WTC11 (cell line): ENCODE measurements at regions not wholly inside any gene's neighbourhood (a gene's known extent, or its start where the extent isn't known, plus 50 kb on each side); places are given as distances from the start of the nearest gene placed in this dataset.

ENCODE experiments used
- CBFB ChIP-seq: sonication (generic); formaldehyde crosslinking; IDR thresholded peaks from 2 replicates; pipeline ENCODE4 v1.8.1; 2022; ENCODE audit warnings: mild to moderate bottlenecking, low read depth, missing genetic modification reagents
- E2F4 ChIP-seq: sonication (generic); formaldehyde crosslinking; IDR thresholded peaks from 2 replicates; pipeline ENCODE4 v1.8.1; 2022; ENCODE audit warnings: low read depth, mild to moderate bottlenecking, moderate library complexity, missing genetic modification reagents, borderline replicate concordance
- IRF2 ChIP-seq: sonication (generic); formaldehyde crosslinking; IDR thresholded peaks from 2 replicates; pipeline ENCODE4 v1.8.0; 2022; ENCODE audit warnings: low read depth, missing genetic modification reagents, borderline replicate concordance
- JUN ChIP-seq: sonication (generic); formaldehyde crosslinking; IDR thresholded peaks from 2 replicates; pipeline ENCODE4 v1.8.0; 2023; ENCODE audit warnings: mild to moderate bottlenecking, missing genetic modification reagents
- NFYB ChIP-seq: sonication (generic); formaldehyde crosslinking; conservative IDR thresholded peaks from 2 replicates; pipeline ENCODE4 v1.8.0; 2022; ENCODE audit warnings: low read depth, missing genetic modification reagents
- RORB ChIP-seq: fragments of 250-450 bp; sonication (Bioruptor Pico); IDR thresholded peaks from 2 replicates; pipeline ENCODE4 v1.9.0; 2021; ENCODE audit warnings: mild to moderate bottlenecking
- USF2 ChIP-seq: sonication (generic); formaldehyde crosslinking; IDR thresholded peaks from 2 replicates; pipeline ENCODE4 v1.8.1; 2023; ENCODE audit warnings: mild to moderate bottlenecking, missing genetic modification reagents, moderate library complexity
- ZNF138 ChIP-seq: sonication (generic); formaldehyde crosslinking; conservative IDR thresholded peaks from 2 replicates; pipeline ENCODE4 v1.8.1; 2022; ENCODE audit warnings: mild to moderate bottlenecking, moderate library complexity, missing genetic modification reagents
- ZNF263 ChIP-seq: sonication (generic); formaldehyde crosslinking; IDR thresholded peaks from 2 replicates; pipeline ENCODE4 v1.8.1; 2022; ENCODE audit warnings: low read depth, mild to moderate bottlenecking, moderate library complexity, missing genetic modification reagents
- TF ChIP-seq, protein P1 (sequence below): fragments of 200-600 bp; IDR thresholded peaks from 2 replicates; pipeline ENCODE4 v1.8.0; 2022; ENCODE audit warnings: antibody characterized with exemption
- TF ChIP-seq, protein P2 (sequence below): sonication (generic); formaldehyde crosslinking; IDR thresholded peaks from 2 replicates; pipeline ENCODE4 v1.8.1; 2023; ENCODE audit warnings: mild to moderate bottlenecking, missing genetic modification reagents, borderline replicate concordance
- TF ChIP-seq, protein P3 (sequence below): sonication (generic); formaldehyde crosslinking; IDR thresholded peaks from 2 replicates; pipeline ENCODE4 v1.8.1; 2022; ENCODE audit warnings: mild to moderate bottlenecking, missing genetic modification reagents, moderate library complexity, borderline replicate concordance

DNA sequence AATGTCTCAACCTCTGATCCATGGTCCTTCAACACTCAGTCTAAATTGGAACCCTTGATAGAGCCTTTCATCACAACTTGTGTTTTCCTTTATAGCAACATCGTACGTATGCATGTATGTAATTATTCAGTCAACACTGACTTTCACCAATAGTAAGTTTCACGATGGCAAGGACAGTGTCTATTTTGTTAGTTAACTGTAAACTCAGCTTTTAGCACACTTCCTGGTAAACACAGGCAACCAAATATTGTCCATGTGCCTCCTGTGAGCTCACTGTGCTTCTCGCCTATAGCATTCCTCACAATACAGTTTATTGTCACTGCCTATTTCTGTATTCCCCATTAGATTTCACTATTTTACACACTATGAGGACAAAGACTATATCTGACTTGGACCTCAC is 323.1 kb downstream of the DEPDC1B start:
- TF ChIP-seq, protein P1, sequence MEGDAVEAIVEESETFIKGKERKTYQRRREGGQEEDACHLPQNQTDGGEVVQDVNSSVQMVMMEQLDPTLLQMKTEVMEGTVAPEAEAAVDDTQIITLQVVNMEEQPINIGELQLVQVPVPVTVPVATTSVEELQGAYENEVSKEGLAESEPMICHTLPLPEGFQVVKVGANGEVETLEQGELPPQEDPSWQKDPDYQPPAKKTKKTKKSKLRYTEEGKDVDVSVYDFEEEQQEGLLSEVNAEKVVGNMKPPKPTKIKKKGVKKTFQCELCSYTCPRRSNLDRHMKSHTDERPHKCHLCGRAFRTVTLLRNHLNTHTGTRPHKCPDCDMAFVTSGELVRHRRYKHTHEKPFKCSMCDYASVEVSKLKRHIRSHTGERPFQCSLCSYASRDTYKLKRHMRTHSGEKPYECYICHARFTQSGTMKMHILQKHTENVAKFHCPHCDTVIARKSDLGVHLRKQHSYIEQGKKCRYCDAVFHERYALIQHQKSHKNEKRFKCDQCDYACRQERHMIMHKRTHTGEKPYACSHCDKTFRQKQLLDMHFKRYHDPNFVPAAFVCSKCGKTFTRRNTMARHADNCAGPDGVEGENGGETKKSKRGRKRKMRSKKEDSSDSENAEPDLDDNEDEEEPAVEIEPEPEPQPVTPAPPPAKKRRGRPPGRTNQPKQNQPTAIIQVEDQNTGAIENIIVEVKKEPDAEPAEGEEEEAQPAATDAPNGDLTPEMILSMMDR: no peak
- TF ChIP-seq, protein P2, sequence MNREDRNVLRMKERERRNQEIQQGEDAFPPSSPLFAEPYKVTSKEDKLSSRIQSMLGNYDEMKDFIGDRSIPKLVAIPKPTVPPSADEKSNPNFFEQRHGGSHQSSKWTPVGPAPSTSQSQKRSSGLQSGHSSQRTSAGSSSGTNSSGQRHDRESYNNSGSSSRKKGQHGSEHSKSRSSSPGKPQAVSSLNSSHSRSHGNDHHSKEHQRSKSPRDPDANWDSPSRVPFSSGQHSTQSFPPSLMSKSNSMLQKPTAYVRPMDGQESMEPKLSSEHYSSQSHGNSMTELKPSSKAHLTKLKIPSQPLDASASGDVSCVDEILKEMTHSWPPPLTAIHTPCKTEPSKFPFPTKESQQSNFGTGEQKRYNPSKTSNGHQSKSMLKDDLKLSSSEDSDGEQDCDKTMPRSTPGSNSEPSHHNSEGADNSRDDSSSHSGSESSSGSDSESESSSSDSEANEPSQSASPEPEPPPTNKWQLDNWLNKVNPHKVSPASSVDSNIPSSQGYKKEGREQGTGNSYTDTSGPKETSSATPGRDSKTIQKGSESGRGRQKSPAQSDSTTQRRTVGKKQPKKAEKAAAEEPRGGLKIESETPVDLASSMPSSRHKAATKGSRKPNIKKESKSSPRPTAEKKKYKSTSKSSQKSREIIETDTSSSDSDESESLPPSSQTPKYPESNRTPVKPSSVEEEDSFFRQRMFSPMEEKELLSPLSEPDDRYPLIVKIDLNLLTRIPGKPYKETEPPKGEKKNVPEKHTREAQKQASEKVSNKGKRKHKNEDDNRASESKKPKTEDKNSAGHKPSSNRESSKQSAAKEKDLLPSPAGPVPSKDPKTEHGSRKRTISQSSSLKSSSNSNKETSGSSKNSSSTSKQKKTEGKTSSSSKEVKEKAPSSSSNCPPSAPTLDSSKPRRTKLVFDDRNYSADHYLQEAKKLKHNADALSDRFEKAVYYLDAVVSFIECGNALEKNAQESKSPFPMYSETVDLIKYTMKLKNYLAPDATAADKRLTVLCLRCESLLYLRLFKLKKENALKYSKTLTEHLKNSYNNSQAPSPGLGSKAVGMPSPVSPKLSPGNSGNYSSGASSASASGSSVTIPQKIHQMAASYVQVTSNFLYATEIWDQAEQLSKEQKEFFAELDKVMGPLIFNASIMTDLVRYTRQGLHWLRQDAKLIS: no peak
- TF ChIP-seq NFYB (CRISPR knock-in tag) (no peak), JUN (CRISPR knock-in tag) (no peak), RORB (CRISPR knock-in tag) (no peak), IRF2 (no peak), CBFB (no peak), ZNF263 (CRISPR knock-in tag) (no peak), USF2 (CRISPR knock-in tag) (no peak), E2F4 (no peak), ZNF138 (CRISPR knock-in tag) (no peak)
- TF ChIP-seq, protein P3, sequence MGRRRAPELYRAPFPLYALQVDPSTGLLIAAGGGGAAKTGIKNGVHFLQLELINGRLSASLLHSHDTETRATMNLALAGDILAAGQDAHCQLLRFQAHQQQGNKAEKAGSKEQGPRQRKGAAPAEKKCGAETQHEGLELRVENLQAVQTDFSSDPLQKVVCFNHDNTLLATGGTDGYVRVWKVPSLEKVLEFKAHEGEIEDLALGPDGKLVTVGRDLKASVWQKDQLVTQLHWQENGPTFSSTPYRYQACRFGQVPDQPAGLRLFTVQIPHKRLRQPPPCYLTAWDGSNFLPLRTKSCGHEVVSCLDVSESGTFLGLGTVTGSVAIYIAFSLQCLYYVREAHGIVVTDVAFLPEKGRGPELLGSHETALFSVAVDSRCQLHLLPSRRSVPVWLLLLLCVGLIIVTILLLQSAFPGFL (CRISPR knock-in tag): no peak
